Skeletal muscle satellite cell (primary cell): ENCODE measurements at regions not wholly inside any gene's neighbourhood (a gene's known extent, or its start where the extent isn't known, plus 50 kb on each side); places are given as distances from the start of the nearest gene placed in this dataset.

Experiments
- H3K27me3 ChIP-seq: 2 replicates; pipeline ENCODE4 v1.7.0; 2013; ENCODE audit warnings: low read length; ENCODE audit not compliant: control insufficient read depth, insufficient read depth
- H3K36me3 ChIP-seq: 2 replicates; pipeline ENCODE4 v1.7.0; 2013; ENCODE audit warnings: mild to moderate bottlenecking, control low read depth, low read length; ENCODE audit not compliant: insufficient read depth
- H3K4me1 ChIP-seq: 2 replicates; pipeline ENCODE4 v1.7.0; 2013; ENCODE audit warnings: low read length; ENCODE audit not compliant: control insufficient read depth, insufficient read depth
- H3K4me2 ChIP-seq: 2 replicates; pipeline ENCODE4 v1.7.0; 2013; ENCODE audit warnings: mild to moderate bottlenecking, low read length
- H3K4me3 ChIP-seq: 2 replicates; pipeline ENCODE4 v1.7.0; 2013; ENCODE audit warnings: low read length
- H3K9ac ChIP-seq: 2 replicates; pipeline ENCODE4 v1.7.0; 2013; ENCODE audit warnings: mild to moderate bottlenecking, low read depth, low read length, moderate library complexity
- H3K9me3 ChIP-seq: replicated peaks from 2 replicates; pipeline ENCODE4 v1.7.0; 2013; ENCODE audit warnings: mild to moderate bottlenecking, control low read depth, low read length

GRCh38 chr11:134475951-134476350, 63.9 kb upstream of the B3GAT1 start:
- Histone ChIP-seq H3K36me3 (no peaks in the 10 kb centered on the region), H3K4me2 (no peak overlapping the region), H3K4me1 (no peaks in the 10 kb centered on the region), H3K9ac (no peak overlapping the region), H3K27me3 (no peaks in the 10 kb centered on the region), H3K9me3 (peaks cover 32% of the 10 kb centered on the region), H3K4me3 (no peak overlapping the region)

GRCh38 chr11:134474942-134475341, 62.9 kb upstream of the B3GAT1 start:
- Histone ChIP-seq H3K9ac (no peak overlapping the region), H3K4me2 (no peak overlapping the region), H3K4me3 (no peak overlapping the region), H3K9me3 (peaks cover 34% of the 10 kb centered on the region), H3K4me1 (no peaks in the 10 kb centered on the region), H3K36me3 (no peaks in the 10 kb centered on the region), H3K27me3 (no peaks in the 10 kb centered on the region)

GRCh38 chr11:134474070-134474860, 62.2 kb upstream of the B3GAT1 start:
- no peaks in the 10 kb centered on the region for H3K36me3 ChIP-seq
- no peak overlapping the region for H3K4me3 ChIP-seq
- no peaks in the 10 kb centered on the region for H3K4me1 ChIP-seq
- no peak overlapping the region for H3K9ac ChIP-seq
- H3K4me2 ChIP-seq, result no peak overlapping the region
- H3K27me3 ChIP-seq, result no peaks in the 10 kb centered on the region
- peaks cover 28% of the 10 kb centered on the region for H3K9me3 ChIP-seq

- H3K4me3 ChIP-seq, result no peak overlapping the region
- no peaks in the 10 kb centered on the region for H3K4me1 ChIP-seq
- H3K9ac ChIP-seq, result no peak overlapping the region
- no peaks in the 10 kb centered on the region for H3K27me3 ChIP-seq
- H3K9me3 ChIP-seq, result peaks cover 19% of the 10 kb centered on the region
- no peak overlapping the region for H3K4me2 ChIP-seq
- H3K36me3 ChIP-seq, result no peaks in the 10 kb centered on the region
Observed at GRCh38 chr11:134471716-134472455, 59.8 kb upstream of the B3GAT1 start.

- Histone ChIP-seq H3K4me1 (no peaks in the 10 kb centered on the region), H3K4me3 (no peak overlapping the region), H3K4me2 (no peak overlapping the region), H3K9me3 (peaks cover 12% of the 10 kb centered on the region), H3K36me3 (no peaks in the 10 kb centered on the region), H3K9ac (no peak overlapping the region), H3K27me3 (no peaks in the 10 kb centered on the region)
Observed at GRCh38 chr11:134471087-134471715, 59.2 kb upstream of the B3GAT1 start.

- Histone ChIP-seq H3K27me3 (no peaks in the 10 kb centered on the region), H3K9ac (no peak overlapping the region), H3K36me3 (no peaks in the 10 kb centered on the region), H3K4me2 (no peak overlapping the region), H3K4me1 (no peaks in the 10 kb centered on the region), H3K4me3 (no peak overlapping the region), H3K9me3 (peaks cover 12% of the 10 kb centered on the region)
Observed at GRCh38 chr11:134470238-134470637, 58.2 kb upstream of the B3GAT1 start.

GRCh38 chr11:134469627-134470026, 57.6 kb upstream of the B3GAT1 start:
- H3K27me3 ChIP-seq, result no peaks in the 10 kb centered on the region
- H3K9ac ChIP-seq, result no peak overlapping the region
- peaks cover 12% of the 10 kb centered on the region for H3K9me3 ChIP-seq
- no peak overlapping the region for H3K4me3 ChIP-seq
- H3K4me2 ChIP-seq, result no peak overlapping the region
- no peaks in the 10 kb centered on the region for H3K36me3 ChIP-seq
- no peaks in the 10 kb centered on the region for H3K4me1 ChIP-seq

GRCh38 chr11:134468796-134469195, 56.8 kb upstream of the B3GAT1 start:
- Histone ChIP-seq H3K4me3 (no peak overlapping the region), H3K4me1 (no peaks in the 10 kb centered on the region), H3K9me3 (peaks cover 12% of the 10 kb centered on the region), H3K27me3 (no peaks in the 10 kb centered on the region), H3K4me2 (no peak overlapping the region), H3K9ac (no peak overlapping the region), H3K36me3 (no peaks in the 10 kb centered on the region)

GRCh38 chr11:134468081-134468668, 56.1 kb upstream of the B3GAT1 start:
- peaks cover 9% of the 10 kb centered on the region for H3K9me3 ChIP-seq
- no peaks in the 10 kb centered on the region for H3K27me3 ChIP-seq

GRCh38 chr11:134466610-134467567, 54.8 kb upstream of the B3GAT1 start:
- peaks cover 8% of the 10 kb centered on the region for H3K9me3 ChIP-seq
- H3K9ac ChIP-seq, result no peak overlapping the region
- H3K4me3 ChIP-seq, result no peak overlapping the region
- no peaks in the 10 kb centered on the region for H3K27me3 ChIP-seq
- no peak overlapping the region for H3K4me2 ChIP-seq
- H3K36me3 ChIP-seq, result no peaks in the 10 kb centered on the region
- H3K4me1 ChIP-seq, result no peaks in the 10 kb centered on the region

More at GRCh38 chr11:134468081-134468668, 56.1 kb upstream of the B3GAT1 start:
- no peaks in the 10 kb centered on the region for H3K4me1 ChIP-seq
- H3K9ac ChIP-seq, result no peak overlapping the region
- no peaks in the 10 kb centered on the region for H3K36me3 ChIP-seq
- H3K4me3 ChIP-seq, result no peak overlapping the region
- no peak overlapping the region for H3K4me2 ChIP-seq
